Ishikawa (cell line): ENCODE measurements at regions not wholly inside any gene's neighbourhood (a gene's known extent, or its start where the extent isn't known, plus 50 kb on each side); places are given as distances from the start of the nearest gene placed in this dataset.

Experiments used
- CEBPB ChIP-seq: IDR thresholded peaks from 2 replicates; pipeline ENCODE4 v1.6.1; 2012
- CREB1 ChIP-seq: IDR thresholded peaks from 2 replicates; pipeline ENCODE4 v1.6.1; 2012; ENCODE audit warnings: low read depth
- EGR1 ChIP-seq: IDR thresholded peaks from 2 replicates; pipeline ENCODE4 v1.6.1; 2012
- EP300 ChIP-seq: IDR thresholded peaks from 2 replicates; pipeline ENCODE4 v1.6.1; 2012; ENCODE audit warnings: borderline replicate concordance
- NFIC ChIP-seq: IDR thresholded peaks from 2 replicates; pipeline ENCODE4 v1.6.1; 2012
- RAD21 ChIP-seq: IDR thresholded peaks from 2 replicates; pipeline ENCODE4 v1.6.1; 2012; ENCODE audit warnings: low read depth
- TAF1 ChIP-seq: IDR thresholded peaks from 2 replicates; pipeline ENCODE4 v1.6.1; 2012; ENCODE audit warnings: low read depth, mild to moderate bottlenecking
- TCF12 ChIP-seq: IDR thresholded peaks from 2 replicates; pipeline ENCODE4 v1.6.1; 2012; ENCODE audit warnings: low read depth
- TEAD4 ChIP-seq: IDR thresholded peaks from 2 replicates; pipeline ENCODE4 v1.6.1; 2012
- YY1 ChIP-seq: IDR thresholded peaks from 2 replicates; pipeline ENCODE4 v1.6.1; 2012; ENCODE audit warnings: low read depth
- ZBTB7A ChIP-seq: IDR thresholded peaks from 2 replicates; pipeline ENCODE4 v1.6.1; 2012; ENCODE audit warnings: low read depth
- TF ChIP-seq, protein P1 (sequence below): IDR thresholded peaks from 2 replicates; pipeline ENCODE4 v1.6.1; 2012
- TF ChIP-seq, protein P2 (sequence below): IDR thresholded peaks from 2 replicates; pipeline ENCODE4 v1.6.1; 2012; ENCODE audit warnings: low read depth, mild to moderate bottlenecking
- TF ChIP-seq, protein P3 (sequence below): IDR thresholded peaks from 2 replicates; pipeline ENCODE4 v1.6.1; 2012

DNA sequence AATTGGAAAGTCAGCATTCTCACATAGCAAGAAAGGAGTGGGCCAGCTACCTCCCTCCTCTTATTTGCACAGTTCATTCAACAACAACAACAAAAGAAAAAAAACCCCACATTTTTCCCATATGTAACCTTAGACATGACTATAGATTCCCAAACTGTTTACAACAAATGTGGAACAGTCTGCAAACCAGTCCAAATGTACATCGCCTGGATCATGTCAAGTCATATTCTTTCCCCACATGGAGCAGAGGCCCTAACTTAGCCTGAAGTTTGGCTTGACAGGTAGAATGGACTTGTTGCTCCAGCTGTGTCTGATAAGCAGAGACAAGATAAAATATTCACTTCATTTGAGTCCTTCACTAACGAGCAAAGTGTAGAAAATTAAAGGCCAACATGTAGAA is 81.7 kb upstream of the COL24A1 start:
- TF ChIP-seq CEBPB, result no peak
- TF ChIP-seq EP300, result no peak
- TF ChIP-seq, protein P1, sequence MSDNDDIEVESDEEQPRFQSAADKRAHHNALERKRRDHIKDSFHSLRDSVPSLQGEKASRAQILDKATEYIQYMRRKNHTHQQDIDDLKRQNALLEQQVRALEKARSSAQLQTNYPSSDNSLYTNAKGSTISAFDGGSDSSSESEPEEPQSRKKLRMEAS, result no peak
- TF ChIP-seq YY1, result no peak
- TF ChIP-seq EGR1, result no peak
- TF ChIP-seq NFIC, result no peak
- no peak for TF ChIP-seq TCF12
- no peak for TF ChIP-seq RAD21
- TF ChIP-seq, protein P2, sequence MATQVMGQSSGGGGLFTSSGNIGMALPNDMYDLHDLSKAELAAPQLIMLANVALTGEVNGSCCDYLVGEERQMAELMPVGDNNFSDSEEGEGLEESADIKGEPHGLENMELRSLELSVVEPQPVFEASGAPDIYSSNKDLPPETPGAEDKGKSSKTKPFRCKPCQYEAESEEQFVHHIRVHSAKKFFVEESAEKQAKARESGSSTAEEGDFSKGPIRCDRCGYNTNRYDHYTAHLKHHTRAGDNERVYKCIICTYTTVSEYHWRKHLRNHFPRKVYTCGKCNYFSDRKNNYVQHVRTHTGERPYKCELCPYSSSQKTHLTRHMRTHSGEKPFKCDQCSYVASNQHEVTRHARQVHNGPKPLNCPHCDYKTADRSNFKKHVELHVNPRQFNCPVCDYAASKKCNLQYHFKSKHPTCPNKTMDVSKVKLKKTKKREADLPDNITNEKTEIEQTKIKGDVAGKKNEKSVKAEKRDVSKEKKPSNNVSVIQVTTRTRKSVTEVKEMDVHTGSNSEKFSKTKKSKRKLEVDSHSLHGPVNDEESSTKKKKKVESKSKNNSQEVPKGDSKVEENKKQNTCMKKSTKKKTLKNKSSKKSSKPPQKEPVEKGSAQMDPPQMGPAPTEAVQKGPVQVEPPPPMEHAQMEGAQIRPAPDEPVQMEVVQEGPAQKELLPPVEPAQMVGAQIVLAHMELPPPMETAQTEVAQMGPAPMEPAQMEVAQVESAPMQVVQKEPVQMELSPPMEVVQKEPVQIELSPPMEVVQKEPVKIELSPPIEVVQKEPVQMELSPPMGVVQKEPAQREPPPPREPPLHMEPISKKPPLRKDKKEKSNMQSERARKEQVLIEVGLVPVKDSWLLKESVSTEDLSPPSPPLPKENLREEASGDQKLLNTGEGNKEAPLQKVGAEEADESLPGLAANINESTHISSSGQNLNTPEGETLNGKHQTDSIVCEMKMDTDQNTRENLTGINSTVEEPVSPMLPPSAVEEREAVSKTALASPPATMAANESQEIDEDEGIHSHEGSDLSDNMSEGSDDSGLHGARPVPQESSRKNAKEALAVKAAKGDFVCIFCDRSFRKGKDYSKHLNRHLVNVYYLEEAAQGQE, result no peak
- TF ChIP-seq ZBTB7A, result no peak
- TF ChIP-seq CREB1, result no peak
- TF ChIP-seq TAF1, result no peak
- TF ChIP-seq, protein P3, sequence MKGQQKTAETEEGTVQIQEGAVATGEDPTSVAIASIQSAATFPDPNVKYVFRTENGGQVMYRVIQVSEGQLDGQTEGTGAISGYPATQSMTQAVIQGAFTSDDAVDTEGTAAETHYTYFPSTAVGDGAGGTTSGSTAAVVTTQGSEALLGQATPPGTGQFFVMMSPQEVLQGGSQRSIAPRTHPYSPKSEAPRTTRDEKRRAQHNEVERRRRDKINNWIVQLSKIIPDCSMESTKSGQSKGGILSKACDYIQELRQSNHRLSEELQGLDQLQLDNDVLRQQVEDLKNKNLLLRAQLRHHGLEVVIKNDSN, result no peak
- no peak for TF ChIP-seq TEAD4
